Activated CD8-positive, alpha-beta T cell treated with anti-CD3 and anti-CD28 coated beads for 36 hours (primary cell): ENCODE measurements at regions not wholly inside any gene's neighbourhood (a gene's known extent, or its start where the extent isn't known, plus 50 kb on each side); places are given as distances from the start of the nearest gene placed in this dataset.

Source experiments
- ATAC-seq: fragments of 200-7000 bp; cut with Tn5 transposase; one replicate; pipeline ENCODE4 v1.10.0; 2021; ENCODE audit warnings: mild to moderate bottlenecking, moderate library complexity
- CTCF ChIA-PET: fragments of 350-600 bp; sonication (Branson Sonifier 250); formaldehyde crosslinking; loops from one replicate; lab custom pipeline; 2021; ENCODE audit warnings: antibody characterized with exemption; lab: Charles Lee
- POLR2A ChIA-PET: fragments of 350-600 bp; sonication (Branson Sonifier 250); formaldehyde crosslinking; loops from one replicate; lab custom pipeline; 2021; ENCODE audit warnings: antibody characterized with exemption; lab: Charles Lee
- DNase-seq: peaks from one replicate; pipeline ENCODE4 v3.0.0-alpha.2; 2020
- H3K27ac Mint-ChIP-seq: one replicate; pipeline ENCODE4 v1.8.0; 2021; ENCODE audit warnings: mild to moderate bottlenecking, mixed read lengths
- H3K27me3 Mint-ChIP-seq: one replicate; pipeline ENCODE4 v1.8.0; 2021; ENCODE audit warnings: mixed read lengths
- H3K36me3 Mint-ChIP-seq: one replicate; pipeline ENCODE4 v1.8.0; 2021; ENCODE audit warnings: low read depth, mixed read lengths
- H3K4me1 Mint-ChIP-seq: one replicate; pipeline ENCODE4 v1.8.0; 2021; ENCODE audit warnings: low read depth, mixed read lengths
- H3K4me3 Mint-ChIP-seq: one replicate; pipeline ENCODE4 v1.8.0; 2021; ENCODE audit warnings: mild to moderate bottlenecking, moderate library complexity, mixed read lengths
- H3K9me3 Mint-ChIP-seq: one replicate; pipeline ENCODE4 v1.8.0; 2021; ENCODE audit warnings: mixed read lengths
- CTCF ChIP-seq: fragments of 200-600 bp; IDR thresholded peaks from one replicate; pipeline ENCODE4 v1.8.0; 2022; ENCODE audit warnings: antibody characterized with exemption, mild to moderate bottlenecking
- intact Hi-C: fragments of 100-400 bp; cut with micrococcal nuclease; formaldehyde crosslinking; loops from one replicate; pipeline ENCODE4 v1.10.0; 2022

- H3K4me3 Mint-ChIP-seq: peak overlapping the region; percentile 61
- ChIA-PET CTCF (interaction anchor here (1.3 to 2.2 kb wide), 6 partner anchors 9 to 589 kb away, joined by 4 to 5 read pairs (median 5); partner anchors contain the start of gene ITGA4), POLR2A (interaction anchor here (0.8 to 2.6 kb wide), 3 partner anchors 21 to 331 kb away, joined by 3 to 11 read pairs (median 3); partner anchors contain the start of gene ITGA4)
- peaks cover 7% of the 10 kb centered on the region for H3K9me3 Mint-ChIP-seq
- no peak for TF ChIP-seq CTCF
- DNase-seq (peak; percentile 31), ATAC-seq (no peak)
- no peaks in the 10 kb centered on the region for H3K27me3 Mint-ChIP-seq
- intact Hi-C loops: loop anchor here (5.0 kb wide), 3 partner anchors 51 to 331 kb away; partner anchors contain the start of gene ITGA4
- H3K4me1 Mint-ChIP-seq: peaks cover 63% of the 10 kb centered on the region
- peaks cover 27% of the 10 kb centered on the region for H3K36me3 Mint-ChIP-seq
- peak overlapping the region; percentile 91 for H3K27ac Mint-ChIP-seq
These were observed 146.0 kb downstream of the UBE2E3 start for GRCh38 chr2:181126311-181126868.

- ChIA-PET CTCF (interaction anchor here (0.9 to 1.6 kb wide), 5 partner anchors 15 to 338 kb away, joined by 3 to 5 read pairs (median 3); no protein-coding TSS in a partner anchor), POLR2A (interaction anchor here (0.8 to 1.5 kb wide), 3 partner anchors 17 to 24 kb away, joined by 3 to 5 read pairs (median 4); no protein-coding TSS in a partner anchor)
- Mint-ChIP-seq H3K36me3 (peaks cover 27% of the 10 kb centered on the region), H3K27ac (peak overlapping the region; percentile 90), H3K4me1 (peaks cover 70% of the 10 kb centered on the region), H3K4me3 (peak overlapping the region; percentile 34), H3K9me3 (peaks cover 4% of the 10 kb centered on the region), H3K27me3 (no peaks in the 10 kb centered on the region)
- DNase-seq (no peak), ATAC-seq (peak; percentile 15)
- TF ChIP-seq CTCF: no peak
- intact Hi-C loops: loop anchor here (5.0 kb wide), 3 partner anchors 49 to 329 kb away; partner anchors contain the start of gene ITGA4
These were observed 147.8 kb downstream of the UBE2E3 start for GRCh38 chr2:181128199-181128598.

- no peak for DNase-seq
These were observed 149.1 kb downstream of the UBE2E3 start for GRCh38 chr2:181129364-181130056.

GRCh38 chr2:181130686-181131085, 150.3 kb downstream of the UBE2E3 start:
- ChIA-PET CTCF (interaction anchor here (0.8 to 3.7 kb wide), 7 partner anchors 10 to 48 kb away, joined by 3 to 19 read pairs (median 4); no protein-coding TSS in a partner anchor), POLR2A (interaction anchor here (1.1 to 2.4 kb wide), 3 partner anchors 10 to 325 kb away, joined by 3 to 6 read pairs (median 6); no protein-coding TSS in a partner anchor)
- intact Hi-C loops: no loop called here
- H3K27ac Mint-ChIP-seq: peak overlapping the region; percentile 84
- H3K27me3 Mint-ChIP-seq: no peaks in the 10 kb centered on the region
- H3K9me3 Mint-ChIP-seq: peaks cover 14% of the 10 kb centered on the region
- H3K4me1 Mint-ChIP-seq: peaks cover 67% of the 10 kb centered on the region
- H3K36me3 Mint-ChIP-seq: peaks cover 47% of the 10 kb centered on the region
- DNase-seq (no peak), ATAC-seq (no peak)
- H3K4me3 Mint-ChIP-seq: peak overlapping the region; percentile 71
- no peak for TF ChIP-seq CTCF

More at GRCh38 chr2:181129364-181130056, 149.1 kb downstream of the UBE2E3 start:
- Mint-ChIP-seq H3K9me3 (peaks cover 8% of the 10 kb centered on the region), H3K27me3 (no peaks in the 10 kb centered on the region), H3K27ac (peak overlapping the region; percentile 82), H3K4me1 (peaks cover 73% of the 10 kb centered on the region), H3K36me3 (peaks cover 37% of the 10 kb centered on the region), H3K4me3 (peak overlapping the region; percentile 38)
- CTCF ChIA-PET: interaction anchor here (1.2 to 3.7 kb wide), 5 partner anchors 12 to 175 kb away, joined by 3 to 19 read pairs (median 3); no protein-coding TSS in a partner anchor
- POLR2A ChIA-PET: interaction anchor here (0.7 to 2.4 kb wide), 4 partner anchors 12 to 326 kb away, joined by 3 to 6 read pairs (median 4); no protein-coding TSS in a partner anchor
- no peak for TF ChIP-seq CTCF
- peak; percentile 24 for ATAC-seq
- intact Hi-C loops: loop anchor here (5.0 kb wide), 3 partner anchors 48 to 328 kb away; partner anchors contain the start of gene ITGA4
